ENCODE measurements at regions not wholly inside any gene's neighbourhood (a gene's known extent, or its start where the extent isn't known, plus 50 kb on each side); places are given as distances from the start of the nearest gene placed in this dataset.

DNA sequence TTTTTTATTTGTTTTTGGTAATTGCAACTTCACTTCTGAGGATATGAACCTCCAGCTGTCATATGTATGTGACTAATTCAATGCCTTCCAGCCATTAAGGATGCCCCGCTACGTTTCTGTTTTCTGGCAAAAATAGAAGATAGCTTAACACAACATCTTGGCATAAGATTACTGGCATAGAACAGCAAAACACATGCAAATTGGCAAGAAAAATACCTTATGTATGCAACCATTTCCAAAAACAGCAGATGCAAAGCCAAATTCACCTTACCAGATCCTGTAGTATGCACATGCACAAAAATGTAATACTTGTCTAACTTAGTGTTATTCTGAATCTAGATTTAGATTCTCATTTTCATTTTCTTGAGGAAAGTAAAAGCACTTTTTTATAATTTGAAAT, 461.1 kb upstream of the CYLC2 start:
- TF ChIP-seq CREB1 (IDR thresholded peaks at IDR 0.05) (no peak), CREB1 (CRISPR knock-in tag; IDR thresholded peaks at IDR 0.05) (no peak), MAZ (IDR thresholded peaks at IDR 0.05; ENCODE audit: borderline replicate concordance, low read depth, low read length) (no peak), MAZ (CRISPR knock-in tag; IDR thresholded peaks at IDR 0.05; ENCODE audit: low read depth) (no peak), ZNF382 (CRISPR knock-in tag; IDR thresholded peaks at IDR 0.05; ENCODE audit: borderline replicate concordance) (no peak), TAF1 (CRISPR knock-in tag; IDR thresholded peaks at IDR 0.05) (no peak), SMARCC2 (IDR thresholded peaks at IDR 0.05) (no peak), ZNF335 (CRISPR knock-in tag; IDR thresholded peaks at IDR 0.05) (no peak), ZNF12 (CRISPR knock-in tag; IDR thresholded peaks at IDR 0.05) (no peak), POLR2AphosphoS5 (IDR thresholded peaks at IDR 0.05; ENCODE audit: low read depth, low read length) (no peak), MAFK (conservative IDR thresholded peaks at IDR 0.05 in 1 of 2, IDR thresholded peaks at IDR 0.05 in 1 of 2; ENCODE audit: low read length in 2 of 2) (no peak), NFATC3 (CRISPR knock-in tag; IDR thresholded peaks at IDR 0.05) (no peak)
- TF ChIP-seq, protein P1, sequence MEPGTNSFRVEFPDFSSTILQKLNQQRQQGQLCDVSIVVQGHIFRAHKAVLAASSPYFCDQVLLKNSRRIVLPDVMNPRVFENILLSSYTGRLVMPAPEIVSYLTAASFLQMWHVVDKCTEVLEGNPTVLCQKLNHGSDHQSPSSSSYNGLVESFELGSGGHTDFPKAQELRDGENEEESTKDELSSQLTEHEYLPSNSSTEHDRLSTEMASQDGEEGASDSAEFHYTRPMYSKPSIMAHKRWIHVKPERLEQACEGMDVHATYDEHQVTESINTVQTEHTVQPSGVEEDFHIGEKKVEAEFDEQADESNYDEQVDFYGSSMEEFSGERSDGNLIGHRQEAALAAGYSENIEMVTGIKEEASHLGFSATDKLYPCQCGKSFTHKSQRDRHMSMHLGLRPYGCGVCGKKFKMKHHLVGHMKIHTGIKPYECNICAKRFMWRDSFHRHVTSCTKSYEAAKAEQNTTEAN (CRISPR knock-in tag; conservative IDR thresholded peaks at IDR 0.05) = no peak
- TF ChIP-seq, protein P2, sequence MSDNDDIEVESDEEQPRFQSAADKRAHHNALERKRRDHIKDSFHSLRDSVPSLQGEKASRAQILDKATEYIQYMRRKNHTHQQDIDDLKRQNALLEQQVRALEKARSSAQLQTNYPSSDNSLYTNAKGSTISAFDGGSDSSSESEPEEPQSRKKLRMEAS (IDR thresholded peaks at IDR 0.05) = no peak
- TF ChIP-seq, protein P3, sequence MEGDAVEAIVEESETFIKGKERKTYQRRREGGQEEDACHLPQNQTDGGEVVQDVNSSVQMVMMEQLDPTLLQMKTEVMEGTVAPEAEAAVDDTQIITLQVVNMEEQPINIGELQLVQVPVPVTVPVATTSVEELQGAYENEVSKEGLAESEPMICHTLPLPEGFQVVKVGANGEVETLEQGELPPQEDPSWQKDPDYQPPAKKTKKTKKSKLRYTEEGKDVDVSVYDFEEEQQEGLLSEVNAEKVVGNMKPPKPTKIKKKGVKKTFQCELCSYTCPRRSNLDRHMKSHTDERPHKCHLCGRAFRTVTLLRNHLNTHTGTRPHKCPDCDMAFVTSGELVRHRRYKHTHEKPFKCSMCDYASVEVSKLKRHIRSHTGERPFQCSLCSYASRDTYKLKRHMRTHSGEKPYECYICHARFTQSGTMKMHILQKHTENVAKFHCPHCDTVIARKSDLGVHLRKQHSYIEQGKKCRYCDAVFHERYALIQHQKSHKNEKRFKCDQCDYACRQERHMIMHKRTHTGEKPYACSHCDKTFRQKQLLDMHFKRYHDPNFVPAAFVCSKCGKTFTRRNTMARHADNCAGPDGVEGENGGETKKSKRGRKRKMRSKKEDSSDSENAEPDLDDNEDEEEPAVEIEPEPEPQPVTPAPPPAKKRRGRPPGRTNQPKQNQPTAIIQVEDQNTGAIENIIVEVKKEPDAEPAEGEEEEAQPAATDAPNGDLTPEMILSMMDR (CRISPR knock-in tag; IDR thresholded peaks at IDR 0.05) = no peak
- TF ChIP-seq, protein P4, sequence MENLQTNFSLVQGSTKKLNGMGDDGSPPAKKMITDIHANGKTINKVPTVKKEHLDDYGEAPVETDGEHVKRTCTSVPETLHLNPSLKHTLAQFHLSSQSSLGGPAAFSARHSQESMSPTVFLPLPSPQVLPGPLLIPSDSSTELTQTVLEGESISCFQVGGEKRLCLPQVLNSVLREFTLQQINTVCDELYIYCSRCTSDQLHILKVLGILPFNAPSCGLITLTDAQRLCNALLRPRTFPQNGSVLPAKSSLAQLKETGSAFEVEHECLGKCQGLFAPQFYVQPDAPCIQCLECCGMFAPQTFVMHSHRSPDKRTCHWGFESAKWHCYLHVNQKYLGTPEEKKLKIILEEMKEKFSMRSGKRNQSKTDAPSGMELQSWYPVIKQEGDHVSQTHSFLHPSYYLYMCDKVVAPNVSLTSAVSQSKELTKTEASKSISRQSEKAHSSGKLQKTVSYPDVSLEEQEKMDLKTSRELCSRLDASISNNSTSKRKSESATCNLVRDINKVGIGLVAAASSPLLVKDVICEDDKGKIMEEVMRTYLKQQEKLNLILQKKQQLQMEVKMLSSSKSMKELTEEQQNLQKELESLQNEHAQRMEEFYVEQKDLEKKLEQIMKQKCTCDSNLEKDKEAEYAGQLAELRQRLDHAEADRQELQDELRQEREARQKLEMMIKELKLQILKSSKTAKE (CRISPR knock-in tag; IDR thresholded peaks at IDR 0.05; ENCODE audit: borderline replicate concordance) = no peak

Data from HepG2 (cell line).